CD4-positive, alpha-beta T cell (primary cell): ENCODE measurements at regions not wholly inside any gene's neighbourhood (a gene's known extent, or its start where the extent isn't known, plus 50 kb on each side); places are given as distances from the start of the nearest gene placed in this dataset.

Experiments
- ATAC-seq: fragments of 200-7000 bp; cut with Tn5 transposase; one replicate; pipeline ENCODE4 v1.10.0; 2022; ENCODE audit warnings: mild to moderate bottlenecking; ENCODE audit not compliant: poor library complexity
- CTCF ChIA-PET: fragments of 350-600 bp; sonication (Branson Sonifier 250); formaldehyde crosslinking; loops from one replicate; lab custom pipeline; 2021; ENCODE audit warnings: antibody characterized with exemption, inconsistent platforms; lab: Charles Lee
- POLR2A ChIA-PET: fragments of 350-600 bp; sonication (Branson Sonifier 250); formaldehyde crosslinking; loops from one replicate; lab custom pipeline; 2021; ENCODE audit warnings: antibody characterized with exemption, inconsistent platforms; lab: Charles Lee
- DNase-seq, 14 experiments: peaks; one replicate each; pipeline ENCODE4 v3.0.0-alpha.2; 2013 to 2020; ENCODE audit warnings: mixed read lengths in 2 of 14
- H3K27ac ChIP-seq, 2 donors: one replicate each; pipeline versions ENCODE4 v1.5.1 to v1.7.0; 2013; ENCODE audit warnings: low read length in 2 of 2, low read depth in 1 of 2, mild to moderate bottlenecking in 1 of 2
- H3K27me3 ChIP-seq, 2 experiments: 1 replicate in 1 of 2; 2 replicates in 1 of 2; pipeline versions ENCODE4 v1.6.1 to v1.7.0; 2013; ENCODE audit warnings: low read length in 2 of 2, control low read depth in 1 of 2, mild to moderate bottlenecking in 1 of 2, moderate library complexity in 1 of 2; ENCODE audit not compliant: insufficient read depth in 2 of 2, control insufficient read depth in 1 of 2
- H3K36me3 ChIP-seq: one replicate; pipeline ENCODE4 v1.6.1; 2013; ENCODE audit warnings: low read length, control low read depth; ENCODE audit not compliant: insufficient read depth
- H3K4me1 ChIP-seq: one replicate; pipeline ENCODE4 v1.6.1; 2013; ENCODE audit warnings: low read length, control low read depth; ENCODE audit not compliant: insufficient read depth
- H3K4me3 ChIP-seq: one replicate; pipeline ENCODE4 v1.5.1; 2013; ENCODE audit warnings: mild to moderate bottlenecking, low read length, moderate library complexity
- H3K9me3 ChIP-seq, 2 experiments: 1 replicate in 1 of 2; 2 replicates in 1 of 2; pipeline versions ENCODE4 v1.6.1 to v1.7.0; 2013; ENCODE audit warnings: low read length in 2 of 2, mild to moderate bottlenecking in 2 of 2, control low read depth in 1 of 2, moderate library complexity in 1 of 2; ENCODE audit not compliant: control insufficient read depth in 1 of 2, insufficient read depth in 1 of 2
- H3K27ac Mint-ChIP-seq: one replicate; pipeline ENCODE4 v1.8.0; 2020; ENCODE audit warnings: mixed read lengths
- H3K27me3 Mint-ChIP-seq: one replicate; pipeline ENCODE4 v1.8.0; 2021; ENCODE audit warnings: mixed read lengths
- H3K36me3 Mint-ChIP-seq: one replicate; pipeline ENCODE4 v1.8.0; 2021; ENCODE audit warnings: low read depth, mixed read lengths
- H3K4me1 Mint-ChIP-seq: one replicate; pipeline ENCODE4 v1.8.0; 2021; ENCODE audit warnings: low read depth, mixed read lengths
- H3K4me3 Mint-ChIP-seq: one replicate; pipeline ENCODE4 v1.8.0; 2020; ENCODE audit warnings: mild to moderate bottlenecking, mixed read lengths
- H3K9me3 Mint-ChIP-seq: one replicate; pipeline ENCODE4 v1.8.0; 2020; ENCODE audit warnings: mixed read lengths
- intact Hi-C, 2 experiments: fragments of 100-400 bp; cut with DNase I in 1 of 2; cut with micrococcal nuclease in 1 of 2; formaldehyde crosslinking; loops; one replicate each; pipeline versions ENCODE4 v1.15.1 to v1.9.0; 2023 to 2025; cut with DNase I, micrococcal nuclease
- TF ChIP-seq, protein P1 (sequence below): fragments of 200-600 bp; IDR thresholded peaks from one replicate; pipeline ENCODE4 v1.8.0; 2022; ENCODE audit warnings: antibody characterized with exemption, mild to moderate bottlenecking

DNA sequence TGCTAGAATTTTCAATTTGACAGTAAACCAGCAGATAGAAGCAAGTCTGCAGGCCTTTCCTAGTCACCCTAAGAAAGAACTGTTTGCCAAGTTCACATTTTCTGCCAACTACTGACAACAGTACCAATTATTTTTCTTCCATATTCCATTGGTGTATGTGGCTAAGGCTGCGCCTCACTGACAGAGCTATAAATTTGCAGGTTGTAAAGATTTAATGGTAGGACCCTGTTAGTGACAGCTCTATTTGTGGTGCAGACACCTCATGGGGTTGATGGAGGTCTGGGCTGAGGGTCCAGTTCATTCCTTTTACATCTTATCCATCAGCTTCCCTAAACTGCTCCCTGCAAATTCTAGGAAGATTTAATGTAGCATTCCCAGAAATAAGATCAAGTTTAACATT lies 228.5 kb downstream of the FRK start:
- no peak overlapping the region for H3K27ac Mint-ChIP-seq
- TF ChIP-seq, protein P1, sequence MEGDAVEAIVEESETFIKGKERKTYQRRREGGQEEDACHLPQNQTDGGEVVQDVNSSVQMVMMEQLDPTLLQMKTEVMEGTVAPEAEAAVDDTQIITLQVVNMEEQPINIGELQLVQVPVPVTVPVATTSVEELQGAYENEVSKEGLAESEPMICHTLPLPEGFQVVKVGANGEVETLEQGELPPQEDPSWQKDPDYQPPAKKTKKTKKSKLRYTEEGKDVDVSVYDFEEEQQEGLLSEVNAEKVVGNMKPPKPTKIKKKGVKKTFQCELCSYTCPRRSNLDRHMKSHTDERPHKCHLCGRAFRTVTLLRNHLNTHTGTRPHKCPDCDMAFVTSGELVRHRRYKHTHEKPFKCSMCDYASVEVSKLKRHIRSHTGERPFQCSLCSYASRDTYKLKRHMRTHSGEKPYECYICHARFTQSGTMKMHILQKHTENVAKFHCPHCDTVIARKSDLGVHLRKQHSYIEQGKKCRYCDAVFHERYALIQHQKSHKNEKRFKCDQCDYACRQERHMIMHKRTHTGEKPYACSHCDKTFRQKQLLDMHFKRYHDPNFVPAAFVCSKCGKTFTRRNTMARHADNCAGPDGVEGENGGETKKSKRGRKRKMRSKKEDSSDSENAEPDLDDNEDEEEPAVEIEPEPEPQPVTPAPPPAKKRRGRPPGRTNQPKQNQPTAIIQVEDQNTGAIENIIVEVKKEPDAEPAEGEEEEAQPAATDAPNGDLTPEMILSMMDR: no peak
- H3K36me3 ChIP-seq: no peaks in the 10 kb centered on the region
- no peak for DNase-seq
- ChIA-PET POLR2A (no interaction called here), CTCF (no interaction called here)
- no peaks in the 10 kb centered on the region for H3K27me3 ChIP-seq
- no peak overlapping the region for H3K4me3 Mint-ChIP-seq
- H3K4me1 ChIP-seq: no peaks in the 10 kb centered on the region
- no peak overlapping the region for H3K4me3 ChIP-seq
- intact Hi-C loops: no loop called here
- no peak overlapping the region for H3K27ac ChIP-seq
- no peaks in the 10 kb centered on the region for H3K36me3 Mint-ChIP-seq
- H3K27me3 Mint-ChIP-seq: no peaks in the 10 kb centered on the region
- no peaks in the 10 kb centered on the region for H3K4me1 Mint-ChIP-seq
- no peak for ATAC-seq
- peaks cover 0 to 7% of the 10 kb centered on the region in 2 experiments for H3K9me3 ChIP-seq
- peaks cover 5% of the 10 kb centered on the region for H3K9me3 Mint-ChIP-seq

DNA sequence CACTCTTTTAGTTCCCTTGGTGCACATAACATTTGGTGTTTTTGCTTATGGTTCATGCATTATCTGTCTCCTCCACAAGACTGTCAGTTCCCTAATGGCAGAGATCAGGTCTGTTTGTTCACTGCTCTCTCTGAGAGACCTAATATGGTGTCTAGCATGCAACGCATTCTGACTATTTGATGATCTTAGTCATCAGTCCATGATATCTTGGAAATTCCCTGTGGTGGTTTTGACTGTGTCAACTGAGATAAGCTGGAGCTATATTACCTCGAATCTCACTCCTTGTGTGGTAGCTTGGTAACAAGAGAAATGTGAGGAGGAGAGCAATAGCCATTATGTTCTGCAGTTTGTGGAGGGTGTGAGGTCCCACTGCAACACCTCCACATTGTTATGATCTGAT lies 229.8 kb downstream of the FRK start:
- intact Hi-C loops: no loop called here
- H3K27me3 Mint-ChIP-seq: no peaks in the 10 kb centered on the region
- Histone ChIP-seq H3K36me3 (no peaks in the 10 kb centered on the region), H3K4me1 (no peaks in the 10 kb centered on the region), H3K9me3 (peaks cover 0 to 7% of the 10 kb centered on the region in 2 experiments), H3K27ac (no peak overlapping the region), H3K27me3 (no peaks in the 10 kb centered on the region), H3K4me3 (no peak overlapping the region)
- H3K4me1 Mint-ChIP-seq: no peaks in the 10 kb centered on the region
- TF ChIP-seq, protein P1: no peak
- ChIA-PET CTCF (no interaction called here), POLR2A (no interaction called here)
- H3K9me3 Mint-ChIP-seq: peaks cover 1% of the 10 kb centered on the region
- H3K4me3 Mint-ChIP-seq: no peak overlapping the region
- DNase-seq (no peak), ATAC-seq (no peak)
- H3K27ac Mint-ChIP-seq: no peak overlapping the region
- no peaks in the 10 kb centered on the region for H3K36me3 Mint-ChIP-seq

DNA sequence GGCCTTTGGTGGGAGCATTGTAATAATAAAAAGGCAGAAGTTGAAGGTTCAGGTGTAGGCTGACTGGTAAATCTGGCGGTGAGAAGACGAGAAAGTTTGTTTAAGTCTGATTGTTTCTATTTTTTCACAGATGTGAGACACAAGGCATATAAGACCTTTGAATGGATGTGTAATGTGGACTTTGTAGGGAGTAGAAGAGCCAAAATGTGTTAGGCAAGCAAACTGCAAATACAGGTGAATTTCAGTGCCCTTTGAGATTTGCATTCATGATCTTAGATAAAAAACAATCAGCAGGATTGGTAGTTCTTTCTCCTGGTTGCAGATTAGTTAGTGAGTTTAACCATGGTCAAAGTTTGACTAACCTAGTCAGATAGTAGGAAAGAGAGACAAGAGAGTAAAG lies 238.9 kb downstream of the FRK start:
- no peak overlapping the region for H3K27ac Mint-ChIP-seq
- CTCF ChIA-PET: no interaction called here

More for the DNA sequence above, 238.9 kb downstream of the FRK start:
- DNase-seq (no peak), ATAC-seq (no peak)
- Histone ChIP-seq H3K9me3 (peaks cover 0 to 5% of the 10 kb centered on the region in 2 experiments), H3K27me3 (no peaks in the 10 kb centered on the region), H3K4me1 (no peaks in the 10 kb centered on the region), H3K4me3 (no peak overlapping the region), H3K36me3 (no peaks in the 10 kb centered on the region), H3K27ac (no peak overlapping the region)
- Mint-ChIP-seq H3K36me3 (no peaks in the 10 kb centered on the region), H3K27me3 (no peaks in the 10 kb centered on the region), H3K4me3 (no peak overlapping the region), H3K9me3 (peaks cover 9% of the 10 kb centered on the region), H3K4me1 (no peaks in the 10 kb centered on the region)
- TF ChIP-seq, protein P1: no peak
- intact Hi-C loops: no loop called here
- POLR2A ChIA-PET: no interaction called here
